ENCODE measurements at regions not wholly inside any gene's neighbourhood (a gene's known extent, or its start where the extent isn't known, plus 50 kb on each side); places are given as distances from the start of the nearest gene placed in this dataset.

DNA sequence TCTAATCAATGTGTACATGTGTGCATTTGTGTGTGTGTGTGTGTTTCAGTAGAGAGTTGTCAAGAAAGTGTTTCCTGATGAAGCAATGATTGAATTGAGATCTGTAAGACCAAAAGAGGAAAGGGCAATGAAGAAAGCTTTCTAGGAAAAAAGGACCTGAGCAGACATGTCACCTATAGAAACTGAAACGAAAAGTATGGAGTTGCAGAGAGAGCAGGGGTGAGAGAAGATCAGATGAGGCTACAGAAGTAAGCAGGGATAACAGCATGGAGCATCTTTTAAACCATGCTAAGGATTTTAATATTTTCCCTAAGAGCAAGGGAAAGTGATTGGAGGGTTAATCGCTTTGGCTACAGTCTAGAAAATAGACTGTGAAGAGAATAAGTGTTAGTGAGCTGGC lies 1459.4 kb upstream of the TENM4 start:
- DNase-seq (ENCODE audit: low read depth, low spot score): no peak
- TF ChIP-seq, protein P1, sequence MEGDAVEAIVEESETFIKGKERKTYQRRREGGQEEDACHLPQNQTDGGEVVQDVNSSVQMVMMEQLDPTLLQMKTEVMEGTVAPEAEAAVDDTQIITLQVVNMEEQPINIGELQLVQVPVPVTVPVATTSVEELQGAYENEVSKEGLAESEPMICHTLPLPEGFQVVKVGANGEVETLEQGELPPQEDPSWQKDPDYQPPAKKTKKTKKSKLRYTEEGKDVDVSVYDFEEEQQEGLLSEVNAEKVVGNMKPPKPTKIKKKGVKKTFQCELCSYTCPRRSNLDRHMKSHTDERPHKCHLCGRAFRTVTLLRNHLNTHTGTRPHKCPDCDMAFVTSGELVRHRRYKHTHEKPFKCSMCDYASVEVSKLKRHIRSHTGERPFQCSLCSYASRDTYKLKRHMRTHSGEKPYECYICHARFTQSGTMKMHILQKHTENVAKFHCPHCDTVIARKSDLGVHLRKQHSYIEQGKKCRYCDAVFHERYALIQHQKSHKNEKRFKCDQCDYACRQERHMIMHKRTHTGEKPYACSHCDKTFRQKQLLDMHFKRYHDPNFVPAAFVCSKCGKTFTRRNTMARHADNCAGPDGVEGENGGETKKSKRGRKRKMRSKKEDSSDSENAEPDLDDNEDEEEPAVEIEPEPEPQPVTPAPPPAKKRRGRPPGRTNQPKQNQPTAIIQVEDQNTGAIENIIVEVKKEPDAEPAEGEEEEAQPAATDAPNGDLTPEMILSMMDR (conservative IDR thresholded peaks at IDR 0.05): no peak
- H3K4me1 Mint-ChIP-seq: no peaks in the 10 kb centered on the region
- no peak overlapping the region for H3K4me3 Mint-ChIP-seq
- H3K9me3 Mint-ChIP-seq: peaks cover 2% of the 10 kb centered on the region
- H3K27me3 Mint-ChIP-seq (ENCODE audit: low read depth): no peaks in the 10 kb centered on the region
- H3K27ac Mint-ChIP-seq (ENCODE audit: unreplicated experiment): no peak overlapping the region
- H3K36me3 Mint-ChIP-seq (ENCODE audit: low read depth): no peaks in the 10 kb centered on the region

DNA sequence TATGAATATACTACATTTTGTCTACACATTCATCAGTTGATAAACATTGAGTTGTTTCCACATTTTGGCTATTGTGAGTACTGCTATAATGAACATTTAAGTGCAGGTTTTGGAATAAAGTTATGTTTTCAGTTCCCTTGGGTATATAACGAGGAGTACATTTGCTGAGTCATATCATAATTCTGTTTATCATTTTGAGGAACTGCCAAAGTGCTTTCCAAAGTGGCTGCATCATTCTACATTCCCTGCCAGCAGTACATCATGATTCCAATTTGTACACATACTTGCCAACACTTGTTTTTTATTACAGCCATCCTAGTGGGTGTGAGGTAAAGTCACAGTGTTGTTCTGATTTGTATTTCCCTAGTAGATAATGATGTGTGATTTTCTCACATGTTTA lies 1458.6 kb upstream of the TENM4 start:
- no peaks in the 10 kb centered on the region for H3K4me1 Mint-ChIP-seq
- peaks cover 2% of the 10 kb centered on the region for H3K9me3 Mint-ChIP-seq
- no peak overlapping the region for H3K4me3 Mint-ChIP-seq
- DNase-seq (ENCODE audit: low read depth, low spot score): no peak
- no peaks in the 10 kb centered on the region for H3K27me3 Mint-ChIP-seq (ENCODE audit: low read depth)
- no peak overlapping the region for H3K27ac Mint-ChIP-seq (ENCODE audit: unreplicated experiment)
- no peaks in the 10 kb centered on the region for H3K36me3 Mint-ChIP-seq (ENCODE audit: low read depth)
- TF ChIP-seq, protein P1 (conservative IDR thresholded peaks at IDR 0.05): no peak

- TF ChIP-seq, protein P1 (conservative IDR thresholded peaks at IDR 0.05): no peak
- DNase-seq (ENCODE audit: low read depth, low spot score): no peak
- Mint-ChIP-seq H3K27ac (ENCODE audit: unreplicated experiment) (no peak overlapping the region), H3K4me3 (no peak overlapping the region), H3K36me3 (ENCODE audit: low read depth) (no peaks in the 10 kb centered on the region), H3K9me3 (peaks cover under 1% of the 10 kb centered on the region), H3K4me1 (no peaks in the 10 kb centered on the region), H3K27me3 (ENCODE audit: low read depth) (no peaks in the 10 kb centered on the region)
Observed at GRCh38 chr11:80898910-80899309, 1458.1 kb upstream of the TENM4 start.

DNA sequence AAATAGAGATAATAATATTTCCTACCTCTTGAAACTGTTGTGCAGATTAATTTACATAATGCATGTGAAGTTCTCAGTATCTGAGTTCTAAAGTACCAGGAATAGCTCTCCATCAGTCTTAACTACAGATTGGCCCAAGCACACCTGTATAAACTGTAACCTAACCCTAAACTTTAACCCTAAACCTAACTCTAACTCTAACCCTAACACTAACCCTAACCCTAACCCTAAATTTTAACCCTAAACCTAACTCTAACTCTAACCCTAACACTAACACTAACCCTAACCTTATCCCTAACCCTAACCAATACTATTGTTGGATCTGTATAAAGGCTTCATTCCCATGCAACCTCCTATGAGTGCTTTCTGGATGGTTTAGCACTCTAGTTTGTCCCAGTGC lies 1445.9 kb upstream of the TENM4 start:
- Mint-ChIP-seq H3K4me1 (no peaks in the 10 kb centered on the region), H3K27ac (ENCODE audit: unreplicated experiment) (no peak overlapping the region), H3K36me3 (ENCODE audit: low read depth) (no peaks in the 10 kb centered on the region), H3K9me3 (no peaks in the 10 kb centered on the region), H3K27me3 (ENCODE audit: low read depth) (no peaks in the 10 kb centered on the region), H3K4me3 (no peak overlapping the region)
- TF ChIP-seq, protein P1 (conservative IDR thresholded peaks at IDR 0.05): no peak
- no peak for DNase-seq (ENCODE audit: low read depth, low spot score)

DNA sequence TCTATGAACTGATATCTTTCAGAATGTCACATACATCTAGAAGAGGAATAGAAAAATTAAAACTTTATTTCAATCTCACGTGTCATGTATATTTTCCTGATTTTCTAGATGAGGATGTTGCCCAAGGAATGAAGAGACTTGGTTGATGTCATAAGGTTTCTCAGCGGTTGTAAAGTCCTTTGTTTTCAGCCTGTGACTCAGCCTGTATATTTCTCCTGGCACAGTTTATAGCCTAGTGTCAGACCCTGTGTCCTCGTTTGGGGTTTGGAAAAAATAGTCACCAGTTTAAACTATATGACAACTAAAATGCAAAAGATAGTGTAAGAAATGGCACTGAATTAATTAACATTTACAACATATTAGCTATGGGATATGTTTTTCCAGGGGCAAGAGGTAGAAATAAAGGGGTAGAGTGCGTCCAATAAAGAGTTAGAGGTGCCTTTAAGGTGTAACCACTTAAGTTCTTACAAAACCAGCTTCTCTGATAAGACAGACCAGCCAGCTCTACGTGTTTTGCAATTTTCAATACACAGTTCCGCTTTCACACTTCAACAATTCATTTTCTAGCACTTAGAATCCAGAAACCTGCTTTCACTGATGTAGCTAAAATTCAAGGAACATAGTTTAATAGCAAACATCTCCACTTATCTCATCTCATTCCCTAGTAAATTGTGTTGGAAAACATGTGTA lies 1432.6 kb upstream of the TENM4 start:
- TF ChIP-seq, protein P1 (conservative IDR thresholded peaks at IDR 0.05): no peak
- H3K27ac Mint-ChIP-seq (ENCODE audit: unreplicated experiment): no peak overlapping the region
- no peak for DNase-seq (ENCODE audit: low read depth, low spot score)
- H3K4me1 Mint-ChIP-seq: no peaks in the 10 kb centered on the region
- H3K27me3 Mint-ChIP-seq (ENCODE audit: low read depth): no peaks in the 10 kb centered on the region
- no peaks in the 10 kb centered on the region for H3K36me3 Mint-ChIP-seq (ENCODE audit: low read depth)
- H3K4me3 Mint-ChIP-seq: no peak overlapping the region
- no peaks in the 10 kb centered on the region for H3K9me3 Mint-ChIP-seq

Data from neural crest cell (in vitro differentiated cells).